Rectal smooth muscle tissue (tissue), 1 donor: ENCODE measurements at regions not wholly inside any gene's neighbourhood (a gene's known extent, or its start where the extent isn't known, plus 50 kb on each side); places are given as distances from the start of the nearest gene placed in this dataset.

ENCODE experiments used
- H3K27ac ChIP-seq: one replicate; pipeline ENCODE4 v1.7.0; 2013; ENCODE audit warnings: low read depth, low read length, inconsistent platforms
- H3K27me3 ChIP-seq: one replicate; pipeline ENCODE4 v1.7.0; 2013; ENCODE audit warnings: low read length; ENCODE audit not compliant: control insufficient read depth, insufficient read depth
- H3K36me3 ChIP-seq: one replicate; pipeline ENCODE4 v1.7.0; 2013; ENCODE audit warnings: low read length; ENCODE audit not compliant: control insufficient read depth, insufficient read depth
- H3K4me1 ChIP-seq: one replicate; pipeline ENCODE4 v1.7.0; 2013; ENCODE audit warnings: low read length; ENCODE audit not compliant: control insufficient read depth, insufficient read depth
- H3K4me3 ChIP-seq: one replicate; pipeline ENCODE4 v1.7.0; 2013; ENCODE audit warnings: low read length
- H3K9ac ChIP-seq: one replicate; pipeline ENCODE4 v1.7.0; 2013; ENCODE audit warnings: low read length

- Histone ChIP-seq H3K36me3 (no peaks in the 10 kb centered on the region), H3K4me3 (no peak overlapping the region), H3K27ac (no peak overlapping the region), H3K4me1 (no peaks in the 10 kb centered on the region), H3K9ac (no peak overlapping the region), H3K27me3 (no peaks in the 10 kb centered on the region)
Measured at GRCh38 chr7:52539414-52539813, 496.0 kb upstream of the POM121L12 start.

GRCh38 chr7:52537051-52537450 is 498.4 kb upstream of the POM121L12 start:
- H3K36me3 ChIP-seq, result no peaks in the 10 kb centered on the region
- no peaks in the 10 kb centered on the region for H3K4me1 ChIP-seq
- H3K4me3 ChIP-seq, result no peak overlapping the region
- H3K27me3 ChIP-seq, result no peaks in the 10 kb centered on the region
- no peak overlapping the region for H3K9ac ChIP-seq
- H3K27ac ChIP-seq, result no peak overlapping the region

DNA sequence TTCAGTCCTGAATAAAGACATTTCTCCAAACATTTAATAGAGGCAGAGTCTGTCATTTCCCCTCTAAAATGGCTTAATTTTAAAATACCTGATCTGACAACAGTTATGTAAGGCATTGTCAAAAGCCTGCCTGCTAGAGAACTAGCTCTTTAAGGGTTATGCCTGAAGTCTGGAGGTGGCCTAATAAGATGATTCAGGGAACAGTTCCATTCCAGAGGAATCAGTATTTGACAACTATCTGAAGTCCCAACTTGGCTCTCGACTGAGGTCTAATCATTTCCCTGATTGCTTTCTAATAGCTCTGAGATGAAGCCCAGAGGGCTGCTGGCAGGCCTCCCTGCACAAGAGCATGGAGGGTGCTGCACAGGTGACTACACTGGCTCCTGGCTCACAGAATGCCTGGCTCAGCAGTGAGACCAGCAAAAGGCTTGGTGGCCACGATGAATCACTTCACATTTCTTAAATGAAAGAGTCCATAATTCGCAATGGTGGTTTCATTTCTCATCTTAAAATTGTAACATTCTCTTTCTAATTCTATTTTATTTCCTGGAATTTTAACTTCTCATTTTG is 509.6 kb upstream of the POM121L12 start:
- Histone ChIP-seq H3K27me3 (no peaks in the 10 kb centered on the region), H3K36me3 (no peaks in the 10 kb centered on the region), H3K9ac (no peak overlapping the region), H3K27ac (no peak overlapping the region), H3K4me1 (no peaks in the 10 kb centered on the region), H3K4me3 (no peak overlapping the region)

GRCh38 chr7:52518869-52519268 is 516.6 kb upstream of the POM121L12 start:
- H3K27ac ChIP-seq, result no peak overlapping the region
- H3K27me3 ChIP-seq, result no peaks in the 10 kb centered on the region
- no peaks in the 10 kb centered on the region for H3K4me1 ChIP-seq
- H3K36me3 ChIP-seq, result no peaks in the 10 kb centered on the region
- H3K4me3 ChIP-seq, result no peak overlapping the region
- no peak overlapping the region for H3K9ac ChIP-seq

DNA sequence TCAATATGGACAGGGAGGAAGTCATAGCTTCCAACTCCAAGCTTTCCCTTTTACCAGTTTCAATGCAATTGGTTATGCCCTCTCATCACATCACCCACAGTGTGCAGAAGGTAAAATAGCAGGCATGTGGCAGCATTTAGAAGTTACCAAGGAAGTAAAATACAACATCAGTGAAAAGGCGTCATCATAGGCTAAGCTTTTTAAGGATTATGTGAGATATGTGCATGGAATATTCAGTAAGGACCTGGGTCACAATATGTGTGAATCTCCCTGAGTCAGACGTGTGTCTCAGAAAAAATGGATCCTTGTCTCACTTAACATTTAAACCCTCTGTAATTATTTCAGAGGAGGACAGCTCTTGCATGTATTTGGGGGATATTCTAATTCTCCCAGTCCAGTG is 522.8 kb upstream of the POM121L12 start:
- no peak overlapping the region for H3K27ac ChIP-seq
- no peak overlapping the region for H3K9ac ChIP-seq
- H3K36me3 ChIP-seq, result no peaks in the 10 kb centered on the region
- H3K4me3 ChIP-seq, result no peak overlapping the region
- H3K27me3 ChIP-seq, result no peaks in the 10 kb centered on the region
- no peaks in the 10 kb centered on the region for H3K4me1 ChIP-seq

DNA sequence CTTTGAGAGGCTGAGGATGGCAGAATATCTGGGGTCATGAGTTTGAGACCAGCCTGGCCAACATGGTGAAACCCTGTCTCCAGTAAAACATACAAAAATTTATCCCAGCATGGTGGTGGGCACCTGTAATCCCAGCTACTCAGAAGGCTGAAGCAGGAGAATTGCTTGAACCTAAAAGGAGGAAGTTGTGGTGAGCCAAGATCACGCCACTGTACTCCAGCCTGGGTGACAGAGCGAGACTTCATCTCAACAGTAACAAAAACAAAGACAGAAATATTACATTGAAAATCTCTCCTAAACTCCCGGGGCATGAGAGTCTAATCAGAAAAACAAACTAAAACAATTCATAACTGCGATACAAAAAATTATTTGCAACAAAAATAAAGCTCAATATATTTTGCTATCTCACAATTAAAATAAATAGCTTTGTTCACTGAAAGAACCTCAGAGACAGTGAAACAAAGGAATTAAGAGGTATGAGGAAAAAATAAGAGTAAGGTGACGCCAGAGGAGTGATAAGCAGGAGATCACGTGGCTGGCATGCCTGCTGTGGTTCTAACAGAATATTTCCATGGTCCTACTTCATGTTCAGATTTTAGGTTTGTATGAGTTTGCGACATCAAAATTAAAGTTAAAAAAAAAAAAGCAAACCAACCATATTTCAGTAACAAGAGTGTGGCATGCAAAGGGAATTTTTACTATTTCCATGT is 527.7 kb upstream of the POM121L12 start:
- Histone ChIP-seq H3K4me3 (no peak overlapping the region), H3K27ac (no peak overlapping the region), H3K27me3 (no peaks in the 10 kb centered on the region), H3K9ac (no peak overlapping the region), H3K36me3 (no peaks in the 10 kb centered on the region), H3K4me1 (no peaks in the 10 kb centered on the region)

GRCh38 chr7:52506325-52506724 is 529.1 kb upstream of the POM121L12 start:
- Histone ChIP-seq H3K36me3 (no peaks in the 10 kb centered on the region), H3K4me3 (no peak overlapping the region)

DNA sequence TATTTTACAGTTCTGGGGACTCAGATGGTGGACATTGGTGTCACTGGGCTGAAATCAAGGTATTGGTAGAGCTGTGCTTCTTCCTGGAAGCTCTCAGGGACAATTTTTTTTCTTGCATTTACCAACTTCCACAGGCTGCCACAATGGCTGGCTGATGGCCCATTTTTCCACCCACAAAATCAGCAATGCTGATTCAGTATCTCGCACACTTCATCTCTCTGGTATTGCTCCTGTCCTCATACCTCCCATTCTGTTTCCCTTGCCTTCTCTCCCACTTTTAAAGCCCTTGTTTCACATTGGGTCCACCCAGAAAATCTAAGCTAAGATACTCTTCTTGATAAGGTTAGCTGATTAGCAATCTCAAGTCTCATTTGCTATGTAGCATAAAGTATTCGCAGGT is 530.9 kb upstream of the POM121L12 start:
- H3K4me3 ChIP-seq, result no peak overlapping the region
- H3K27ac ChIP-seq, result no peak overlapping the region
- H3K36me3 ChIP-seq, result no peaks in the 10 kb centered on the region
- no peaks in the 10 kb centered on the region for H3K27me3 ChIP-seq
- H3K4me1 ChIP-seq, result no peaks in the 10 kb centered on the region
- H3K9ac ChIP-seq, result no peak overlapping the region

More at GRCh38 chr7:52506325-52506724, 529.1 kb upstream of the POM121L12 start:
- H3K4me1 ChIP-seq, result no peaks in the 10 kb centered on the region
- H3K9ac ChIP-seq, result no peak overlapping the region
- H3K27ac ChIP-seq, result no peak overlapping the region
- no peaks in the 10 kb centered on the region for H3K27me3 ChIP-seq

DNA sequence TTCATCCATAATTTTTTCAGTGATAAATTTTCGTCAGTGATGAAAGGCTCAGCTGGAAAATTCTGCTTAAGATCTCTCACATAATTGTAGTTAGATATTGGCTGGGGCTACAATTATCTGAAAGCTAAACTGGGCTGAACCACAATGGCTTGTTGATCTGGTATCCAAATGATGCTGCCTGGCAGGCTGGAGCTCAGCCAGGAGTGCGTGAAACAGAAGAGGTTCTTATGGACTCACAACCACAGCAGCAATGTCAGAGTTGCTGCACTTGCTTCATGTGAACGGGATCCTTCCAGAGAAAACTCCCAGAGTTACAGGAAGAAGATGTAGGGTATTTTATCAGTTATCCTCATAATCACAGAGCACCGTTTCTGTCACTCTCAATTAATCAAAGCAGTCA is 533.2 kb upstream of the POM121L12 start:
- H3K27me3 ChIP-seq, result no peaks in the 10 kb centered on the region
- H3K9ac ChIP-seq, result no peak overlapping the region
- H3K36me3 ChIP-seq, result no peaks in the 10 kb centered on the region
- H3K4me3 ChIP-seq, result no peak overlapping the region
- H3K27ac ChIP-seq, result no peak overlapping the region
- H3K4me1 ChIP-seq, result no peaks in the 10 kb centered on the region

DNA sequence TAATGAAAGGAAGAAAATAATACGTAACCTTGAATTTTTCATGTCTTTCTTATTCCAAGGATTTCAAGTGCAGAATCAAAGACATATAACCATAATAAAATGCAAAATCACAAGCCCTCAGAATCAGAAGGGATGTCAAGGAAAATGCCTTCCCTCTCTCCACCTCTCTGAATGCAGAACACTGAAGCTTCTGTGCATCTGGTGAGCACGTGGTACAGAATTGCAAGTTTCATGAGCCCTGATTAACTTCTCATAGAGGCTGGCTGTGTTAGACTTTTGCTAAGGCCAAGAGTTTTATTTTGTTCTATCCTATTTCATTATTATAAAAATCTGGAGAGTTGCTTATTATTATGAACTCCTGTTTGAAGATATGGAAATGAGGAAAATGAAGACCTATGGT is 533.7 kb upstream of the POM121L12 start:
- H3K27ac ChIP-seq, result no peak overlapping the region
- H3K9ac ChIP-seq, result no peak overlapping the region
- no peaks in the 10 kb centered on the region for H3K27me3 ChIP-seq
- H3K4me3 ChIP-seq, result no peak overlapping the region
- no peaks in the 10 kb centered on the region for H3K36me3 ChIP-seq
- no peaks in the 10 kb centered on the region for H3K4me1 ChIP-seq

- no peaks in the 10 kb centered on the region for H3K27me3 ChIP-seq
- H3K4me3 ChIP-seq, result no peak overlapping the region
- no peaks in the 10 kb centered on the region for H3K4me1 ChIP-seq
- no peak overlapping the region for H3K9ac ChIP-seq
- no peak overlapping the region for H3K27ac ChIP-seq
- H3K36me3 ChIP-seq, result no peaks in the 10 kb centered on the region
Measured at GRCh38 chr7:52500841-52501240, 534.6 kb upstream of the POM121L12 start.

DNA sequence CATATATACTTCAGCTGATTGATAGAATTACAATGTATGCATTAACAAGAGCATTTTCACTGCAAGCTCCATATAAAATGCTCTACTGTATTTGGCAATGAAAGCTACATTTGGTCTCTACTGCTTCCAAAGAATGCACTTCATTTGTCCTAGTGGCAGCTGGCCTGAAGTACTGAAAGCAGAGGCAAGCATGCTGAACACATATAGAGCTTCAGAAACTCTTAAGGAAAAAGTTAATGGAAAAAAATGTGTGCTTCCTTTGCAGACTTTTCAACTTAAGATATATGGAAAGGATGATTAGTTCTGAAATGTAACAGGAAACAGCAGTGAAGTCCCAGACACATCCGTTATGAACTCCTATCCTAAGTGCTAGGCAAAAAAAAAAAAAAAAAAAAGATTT is 537.1 kb upstream of the POM121L12 start:
- no peaks in the 10 kb centered on the region for H3K27me3 ChIP-seq

GRCh38 chr7:52486267-52486666 is 549.2 kb upstream of the POM121L12 start:
- H3K36me3 ChIP-seq, result no peaks in the 10 kb centered on the region
- no peak overlapping the region for H3K27ac ChIP-seq
- no peaks in the 10 kb centered on the region for H3K4me1 ChIP-seq
- H3K27me3 ChIP-seq, result no peaks in the 10 kb centered on the region
- no peak overlapping the region for H3K4me3 ChIP-seq
- H3K9ac ChIP-seq, result no peak overlapping the region

More for the DNA sequence above, 537.1 kb upstream of the POM121L12 start:
- Histone ChIP-seq H3K36me3 (no peaks in the 10 kb centered on the region), H3K27ac (no peak overlapping the region), H3K4me3 (no peak overlapping the region), H3K4me1 (no peaks in the 10 kb centered on the region), H3K9ac (no peak overlapping the region)
